RWPE1 (cell line): ENCODE measurements at regions not wholly inside any gene's neighbourhood (a gene's known extent, or its start where the extent isn't known, plus 50 kb on each side); places are given as distances from the start of the nearest gene placed in this dataset.

ENCODE experiments used
- CTCF ChIA-PET: fragments of 350-600 bp; sonication (Branson Sonifier 250); formaldehyde crosslinking; extraction: SDS; loops from one replicate; lab custom pipeline; 2021; lab: Yijun Ruan, JAX
- POLR2A ChIA-PET: fragments of 400-600 bp; formaldehyde crosslinking; extraction: SDS; loops from one replicate; lab custom pipeline; 2020; ENCODE audit warnings: antibody characterized with exemption; ENCODE audit not compliant: low non-redundant PET; lab: Yijun Ruan, JAX
- DNase-seq: peaks from one replicate; pipeline ENCODE4 v3.0.0; 2012; ENCODE audit warnings: low spot score
- H3K27ac ChIP-seq: fragments of 450-650 bp; 2 replicates; pipeline ENCODE4 v1.5.1; 2017
- CTCF ChIP-seq: fragments of 450-650 bp; conservative IDR thresholded peaks from 2 replicates; pipeline ENCODE4 v1.5.1; 2017; ENCODE audit warnings: low read depth, mild to moderate bottlenecking

DNA sequence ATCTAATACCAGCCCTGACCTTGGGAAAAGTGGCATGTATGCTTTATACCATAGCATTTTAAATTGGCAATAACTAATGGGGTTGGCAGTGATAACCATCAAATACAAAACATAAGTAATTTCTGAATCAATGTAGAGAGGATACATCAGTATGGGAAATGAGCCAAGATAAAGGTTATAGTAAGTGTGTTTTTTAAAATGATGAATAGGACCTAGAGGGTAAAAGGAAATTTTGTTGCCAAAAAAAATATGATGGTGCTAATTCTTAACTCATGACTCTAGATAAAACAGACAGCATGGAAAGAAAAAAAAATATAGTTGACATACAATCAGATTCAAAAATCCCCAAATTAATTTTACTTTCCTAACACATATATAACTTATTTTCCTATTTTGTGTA, 75.4 kb upstream of the ROBO1 start:
- DNase-seq: no peak
- no peak for TF ChIP-seq CTCF
- CTCF ChIA-PET: no interaction called here
- no peak overlapping the region for H3K27ac ChIP-seq
- POLR2A ChIA-PET: no interaction called here

DNA sequence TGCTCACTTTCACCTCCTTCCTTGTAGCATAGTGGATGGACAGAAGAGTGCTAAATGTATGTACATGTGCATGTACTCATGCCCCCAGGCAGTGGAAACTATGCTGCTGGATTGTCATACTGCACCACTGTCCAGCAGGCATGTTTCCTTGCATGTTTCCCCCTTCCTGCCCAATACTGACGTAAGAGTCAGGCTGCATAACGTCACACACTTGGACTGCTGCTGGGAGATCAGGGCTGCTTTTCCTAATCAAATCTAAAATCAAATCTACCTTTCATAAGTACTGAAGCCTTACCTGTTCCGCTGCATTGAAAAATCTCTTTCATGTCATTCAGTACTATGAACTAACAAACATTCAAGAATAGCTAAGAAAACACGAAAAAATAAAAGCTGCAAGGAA, 67.9 kb upstream of the ROBO1 start:
- no peak for DNase-seq
- CTCF ChIA-PET: no interaction called here
- no peak overlapping the region for H3K27ac ChIP-seq
- TF ChIP-seq CTCF: no peak
- POLR2A ChIA-PET: no interaction called here

DNA sequence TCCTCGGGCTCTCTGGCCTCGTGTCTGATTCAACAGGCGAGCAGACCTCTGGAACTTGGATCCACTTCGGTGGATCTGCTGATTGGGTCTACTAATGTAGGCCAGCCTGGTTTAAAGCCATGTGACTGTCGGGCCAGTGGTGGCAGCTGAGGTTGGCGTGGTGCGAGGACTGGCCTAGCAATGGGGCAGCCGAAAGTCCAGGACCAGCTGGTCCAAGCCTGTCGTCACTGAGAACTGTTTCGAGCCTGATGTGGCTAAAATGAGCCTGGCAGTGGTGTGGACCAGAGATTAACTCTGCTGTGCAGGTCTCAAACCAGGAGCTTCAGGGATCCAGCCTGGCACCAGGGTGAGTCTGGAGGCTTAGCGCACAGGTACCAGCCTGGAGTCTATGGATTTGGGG, 56.4 kb upstream of the ROBO1 start:
- ChIA-PET CTCF (no interaction called here), POLR2A (no interaction called here)
- no peak for TF ChIP-seq CTCF
- H3K27ac ChIP-seq: no peak overlapping the region
- no peak for DNase-seq

DNA sequence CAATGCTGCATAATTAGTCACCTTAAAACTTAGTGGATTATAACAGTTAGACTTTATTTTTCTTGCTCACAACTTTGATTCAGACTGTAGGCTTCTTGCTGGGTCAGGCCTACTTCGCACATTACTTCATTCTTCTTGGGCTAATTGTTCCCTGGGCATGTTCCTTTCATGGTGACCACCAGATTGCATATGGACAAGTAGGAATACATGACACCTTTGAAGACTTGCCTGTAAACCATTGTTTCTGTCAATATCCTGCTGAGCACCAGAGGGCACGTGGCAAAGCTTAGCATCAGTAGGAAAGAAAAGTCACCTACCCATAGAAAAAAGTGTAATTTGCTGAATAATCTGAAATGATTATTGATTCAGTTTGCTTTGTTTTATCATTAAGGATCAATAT, 54.3 kb upstream of the ROBO1 start:
- CTCF ChIA-PET: no interaction called here
- no peak for DNase-seq
- POLR2A ChIA-PET: no interaction called here
- no peak overlapping the region for H3K27ac ChIP-seq
- no peak for TF ChIP-seq CTCF

DNA sequence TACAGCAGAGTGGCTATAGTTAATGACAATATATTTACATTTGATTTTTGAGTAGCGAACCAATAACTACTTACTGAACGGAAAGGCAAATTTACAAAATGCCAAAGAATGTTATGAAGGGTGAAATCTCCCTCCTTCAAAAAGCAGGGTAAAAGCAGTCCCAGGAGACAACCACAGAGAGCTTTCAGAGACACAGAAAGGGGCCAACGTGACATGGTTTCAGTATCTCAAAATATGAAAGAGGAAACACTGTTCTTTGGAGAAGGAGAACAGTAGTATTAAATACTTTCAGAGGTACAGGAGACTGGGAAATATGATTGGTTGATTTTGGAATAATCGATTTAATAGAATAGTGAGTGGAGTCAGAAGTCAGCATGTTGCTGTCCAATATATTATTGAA, 52.3 kb upstream of the ROBO1 start:
- TF ChIP-seq CTCF: no peak
- POLR2A ChIA-PET: no interaction called here
- no peak overlapping the region for H3K27ac ChIP-seq
- CTCF ChIA-PET: no interaction called here
- DNase-seq: no peak

DNA sequence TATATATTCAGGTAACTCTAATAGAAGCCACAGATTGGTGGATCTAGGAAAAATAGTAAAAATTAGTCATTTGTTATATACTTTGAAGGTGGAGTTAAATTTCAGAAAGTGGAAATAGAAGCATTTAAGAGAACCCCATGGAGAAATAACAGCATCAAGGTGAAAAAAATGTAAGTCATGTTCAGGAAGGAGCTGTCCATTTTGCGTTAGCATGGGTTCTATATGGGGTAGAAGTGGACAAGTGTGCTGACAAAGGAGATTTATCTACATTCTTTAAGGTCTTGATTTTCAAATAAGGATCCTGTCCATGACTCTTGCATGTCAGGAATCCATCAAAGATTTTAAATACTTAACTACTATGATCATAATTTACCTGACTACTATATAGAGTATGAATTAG, 50.2 kb upstream of the ROBO1 start:
- DNase-seq: no peak
- ChIA-PET POLR2A (no interaction called here), CTCF (no interaction called here)
- H3K27ac ChIP-seq: no peak overlapping the region
- TF ChIP-seq CTCF: no peak
